Stimulated activated CD8-positive, alpha-beta memory T cell treated with anti-CD3 and anti-CD28 coated beads, Interleukin-4, amount 100 ng/mL, for 48 hours (primary cell): ENCODE measurements at regions not wholly inside any gene's neighbourhood (a gene's known extent, or its start where the extent isn't known, plus 50 kb on each side); places are given as distances from the start of the nearest gene placed in this dataset.

Source experiments
- DNase-seq: peaks from one replicate; pipeline ENCODE4 v3.0.0-alpha.2; 2020

- no peak for DNase-seq
Observed at GRCh38 chr5:117093653-117094052, 519.0 kb upstream of the SEMA6A start.

- no peak for DNase-seq
Observed at GRCh38 chr5:117089001-117089400, 514.4 kb upstream of the SEMA6A start.

- no peak for DNase-seq
Observed at GRCh38 chr5:117088176-117088575, 513.6 kb upstream of the SEMA6A start.

GRCh38 chr5:117084067-117084466 lies 509.4 kb upstream of the SEMA6A start:
- DNase-seq = no peak

- DNase-seq = no peak
Observed at GRCh38 chr5:117082977-117083376, 508.4 kb upstream of the SEMA6A start.

- no peak for DNase-seq
Observed at GRCh38 chr5:117077142-117077541, 502.5 kb upstream of the SEMA6A start.

GRCh38 chr5:117072439-117072838 lies 497.8 kb upstream of the SEMA6A start:
- DNase-seq = no peak

- DNase-seq = no peak
Observed at GRCh38 chr5:117065800-117066199, 491.2 kb upstream of the SEMA6A start.

GRCh38 chr5:117065161-117065560 lies 490.5 kb upstream of the SEMA6A start:
- no peak for DNase-seq

- no peak for DNase-seq
Observed at GRCh38 chr5:117060099-117060498, 485.5 kb upstream of the SEMA6A start.

GRCh38 chr5:117058740-117059139 lies 484.1 kb upstream of the SEMA6A start:
- no peak for DNase-seq

GRCh38 chr5:117055517-117055916 lies 480.9 kb upstream of the SEMA6A start:
- DNase-seq = no peak

GRCh38 chr5:117054911-117055310 lies 480.3 kb upstream of the SEMA6A start:
- DNase-seq = no peak

GRCh38 chr5:117054141-117054540 lies 479.5 kb upstream of the SEMA6A start:
- no peak for DNase-seq

- no peak for DNase-seq
Observed at GRCh38 chr5:117041926-117042595, 467.4 kb upstream of the SEMA6A start.

- DNase-seq = no peak
Observed at GRCh38 chr5:117039035-117039434, 464.4 kb upstream of the SEMA6A start.

- no peak for DNase-seq
Observed at GRCh38 chr5:117027384-117027783, 452.8 kb upstream of the SEMA6A start.

GRCh38 chr5:117020999-117021398 lies 446.4 kb upstream of the SEMA6A start:
- no peak for DNase-seq

- no peak for DNase-seq
Observed at GRCh38 chr5:117013280-117013877, 438.8 kb upstream of the SEMA6A start.

GRCh38 chr5:117010574-117010973 lies 436.0 kb upstream of the SEMA6A start:
- DNase-seq = no peak

- DNase-seq = no peak
Observed at GRCh38 chr5:116998024-116998423, 423.4 kb upstream of the SEMA6A start.

GRCh38 chr5:116992681-116993080 lies 418.1 kb upstream of the SEMA6A start:
- DNase-seq = no peak

- DNase-seq = no peak
Observed at GRCh38 chr5:116989995-116990394, 415.4 kb upstream of the SEMA6A start.

- no peak for DNase-seq
Observed at GRCh38 chr5:116982035-116982434, 407.4 kb upstream of the SEMA6A start.

- DNase-seq = no peak
Observed at GRCh38 chr5:116980581-116980980, 406.0 kb upstream of the SEMA6A start.
